ENCODE measurements at regions not wholly inside any gene's neighbourhood (a gene's known extent, or its start where the extent isn't known, plus 50 kb on each side); places are given as distances from the start of the nearest gene placed in this dataset.

DNA sequence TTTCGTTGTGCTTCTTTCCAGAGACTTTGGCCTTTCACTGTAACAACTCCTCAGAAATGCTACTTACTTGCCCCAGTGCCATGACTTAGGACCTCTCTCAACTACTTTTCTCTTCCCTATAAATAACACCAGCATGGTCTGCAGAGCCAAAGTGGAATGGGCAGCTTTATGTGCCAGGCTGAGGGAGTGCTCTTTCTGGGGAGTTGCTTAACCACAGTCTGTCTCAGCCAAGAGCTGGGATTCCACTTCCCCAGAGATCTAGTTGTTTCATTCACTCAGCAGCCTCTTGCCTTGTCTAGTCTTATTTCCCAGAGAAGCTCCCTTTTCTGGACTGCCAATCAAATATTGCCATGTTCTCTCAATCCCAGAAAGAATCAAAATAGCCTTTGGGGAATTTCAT, 912.2 kb downstream of the GRID1 start:
- no peaks in the 10 kb centered on the region for H3K9me3 ChIP-seq (ENCODE audit: control insufficient read depth, insufficient read depth, low read depth, low read length)
- POLR2A ChIA-PET: no interaction called here
- no peaks in the 10 kb centered on the region for H3K36me3 ChIP-seq (ENCODE audit: control insufficient read depth in 2 of 2, insufficient read depth in 1 of 2, low read length in 2 of 2)
- H3K4me1 ChIP-seq (ENCODE audit: control insufficient read depth, insufficient read depth, low read length): no peaks in the 10 kb centered on the region
- no peak for TF ChIP-seq OSR2 (tag by site-specific recombination; IDR thresholded peaks at IDR 0.05)
- no peak for TF ChIP-seq ZBTB48 (tag by site-specific recombination; IDR thresholded peaks at IDR 0.05)
- no peak for TF ChIP-seq ZNF426 (tag by site-specific recombination; IDR thresholded peaks at IDR 0.05)
- TF ChIP-seq ZNF747 (tag by site-specific recombination; IDR thresholded peaks at IDR 0.05): no peak
- TF ChIP-seq ZNF549 (tag by site-specific recombination; IDR thresholded peaks at IDR 0.05): no peak
- TF ChIP-seq ZNF658 (tag by site-specific recombination; IDR thresholded peaks at IDR 0.05): no peak
- no peak for TF ChIP-seq ZNF473 (tag by site-specific recombination; IDR thresholded peaks at IDR 0.05)
- no peak for TF ChIP-seq KLF9 (tag by site-specific recombination; IDR thresholded peaks at IDR 0.05; ENCODE audit: low read depth)
- TF ChIP-seq ZNF544 (tag by site-specific recombination; IDR thresholded peaks at IDR 0.05): no peak
- no peak for TF ChIP-seq ZNF639 (tag by site-specific recombination; IDR thresholded peaks at IDR 0.05)
- no peak for TF ChIP-seq ZXDB (tag by site-specific recombination; IDR thresholded peaks at IDR 0.05)
- TF ChIP-seq ZNF776 (tag by site-specific recombination; IDR thresholded peaks at IDR 0.05; ENCODE audit: borderline replicate concordance): no peak
- H3K27ac ChIP-seq (ENCODE audit: extremely low read depth, low read depth, low read length): no peak overlapping the region
- CTCF ChIA-PET: no interaction called here
- no peak overlapping the region for H3K4me3 ChIP-seq (ENCODE audit: low read depth, low read length)

DNA sequence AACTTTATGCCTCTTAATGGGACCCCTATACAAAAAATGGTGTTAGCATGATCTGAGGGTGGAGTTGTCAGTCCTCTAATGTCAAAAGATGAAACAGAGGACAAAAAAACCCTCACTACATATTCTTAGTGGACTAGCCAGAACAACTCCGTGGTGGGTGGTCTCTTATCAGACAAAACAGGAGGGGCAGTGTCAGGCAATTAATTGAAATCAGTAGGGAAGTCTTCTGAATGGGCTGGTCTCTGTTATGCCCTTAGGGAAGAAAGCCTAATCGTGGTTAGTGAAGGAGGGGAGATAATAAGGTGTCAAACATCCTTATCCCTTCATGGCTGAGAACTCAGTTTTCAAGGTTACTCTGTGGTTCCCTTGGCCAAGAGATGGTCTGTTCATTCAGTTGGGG, 909.4 kb downstream of the GRID1 start:
- TF ChIP-seq ZNF324 (tag by site-specific recombination; IDR thresholded peaks at IDR 0.05) (no peak), ZBTB7A (tag by site-specific recombination; IDR thresholded peaks at IDR 0.05; ENCODE audit: low read depth) (no peak), ZBTB48 (tag by site-specific recombination; IDR thresholded peaks at IDR 0.05) (no peak), ZNF335 (tag by site-specific recombination; conservative IDR thresholded peaks at IDR 0.05) (no peak)
- ChIA-PET POLR2A (no interaction called here), CTCF (no interaction called here)
- H3K4me3 ChIP-seq (ENCODE audit: low read depth, low read length): no peak overlapping the region
- H3K4me1 ChIP-seq (ENCODE audit: control insufficient read depth, insufficient read depth, low read length): no peaks in the 10 kb centered on the region
- H3K36me3 ChIP-seq (ENCODE audit: control insufficient read depth in 2 of 2, insufficient read depth in 1 of 2, low read length in 2 of 2): no peaks in the 10 kb centered on the region
- H3K27ac ChIP-seq (ENCODE audit: extremely low read depth, low read depth, low read length): no peak overlapping the region
- H3K9me3 ChIP-seq (ENCODE audit: control insufficient read depth, insufficient read depth, low read depth, low read length): no peaks in the 10 kb centered on the region

GRCh38 chr10:85458324-85458723, 908.3 kb downstream of the GRID1 start:
- no peak overlapping the region for H3K27ac ChIP-seq (ENCODE audit: extremely low read depth, low read depth, low read length)
- no peaks in the 10 kb centered on the region for H3K4me1 ChIP-seq (ENCODE audit: control insufficient read depth, insufficient read depth, low read length)
- H3K4me3 ChIP-seq (ENCODE audit: low read depth, low read length): no peak overlapping the region
- no peaks in the 10 kb centered on the region for H3K9me3 ChIP-seq (ENCODE audit: control insufficient read depth, insufficient read depth, low read depth, low read length)
- POLR2A ChIA-PET: no interaction called here
- CTCF ChIA-PET: no interaction called here
- no peaks in the 10 kb centered on the region for H3K36me3 ChIP-seq (ENCODE audit: control insufficient read depth in 2 of 2, insufficient read depth in 1 of 2, low read length in 2 of 2)
- TF ChIP-seq ZNF654 (tag by site-specific recombination; IDR thresholded peaks at IDR 0.05; ENCODE audit: low read depth): no peak
- TF ChIP-seq ZNF510 (tag by site-specific recombination; IDR thresholded peaks at IDR 0.05; ENCODE audit: insufficient replicate concordance): no peak
- TF ChIP-seq SP2 (tag by site-specific recombination; IDR thresholded peaks at IDR 0.05): no peak
- TF ChIP-seq ZNF138 (tag by site-specific recombination; IDR thresholded peaks at IDR 0.05; ENCODE audit: borderline replicate concordance): no peak
- no peak for TF ChIP-seq ZNF174 (tag by site-specific recombination; IDR thresholded peaks at IDR 0.05)
- TF ChIP-seq ZNF514 (tag by site-specific recombination; IDR thresholded peaks at IDR 0.05): no peak
- TF ChIP-seq, protein P1, sequence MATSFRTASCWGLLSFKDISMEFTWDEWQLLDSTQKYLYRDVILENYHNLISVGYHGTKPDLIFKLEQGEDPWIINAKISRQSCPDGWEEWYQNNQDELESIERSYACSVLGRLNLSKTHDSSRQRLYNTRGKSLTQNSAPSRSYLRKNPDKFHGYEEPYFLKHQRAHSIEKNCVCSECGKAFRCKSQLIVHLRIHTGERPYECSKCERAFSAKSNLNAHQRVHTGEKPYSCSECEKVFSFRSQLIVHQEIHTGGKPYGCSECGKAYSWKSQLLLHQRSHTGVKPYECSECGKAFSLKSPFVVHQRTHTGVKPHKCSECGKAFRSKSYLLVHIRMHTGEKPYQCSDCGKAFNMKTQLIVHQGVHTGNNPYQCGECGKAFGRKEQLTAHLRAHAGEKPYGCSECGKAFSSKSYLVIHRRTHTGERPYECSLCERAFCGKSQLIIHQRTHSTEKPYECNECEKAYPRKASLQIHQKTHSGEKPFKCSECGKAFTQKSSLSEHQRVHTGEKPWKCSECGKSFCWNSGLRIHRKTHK (tag by site-specific recombination; IDR thresholded peaks at IDR 0.05): no peak
- TF ChIP-seq ZNF549 (tag by site-specific recombination; IDR thresholded peaks at IDR 0.05): no peak
- no peak for TF ChIP-seq ZNF354C (tag by site-specific recombination; IDR thresholded peaks at IDR 0.05; ENCODE audit: borderline replicate concordance, low read depth)
- TF ChIP-seq ZNF571 (tag by site-specific recombination; IDR thresholded peaks at IDR 0.05): no peak
- TF ChIP-seq ZBTB48 (tag by site-specific recombination; IDR thresholded peaks at IDR 0.05): no peak
- TF ChIP-seq ZBTB17 (tag by site-specific recombination; IDR thresholded peaks at IDR 0.05): no peak
